T-helper 2 cell (primary cell): ENCODE measurements at regions not wholly inside any gene's neighbourhood (a gene's known extent, or its start where the extent isn't known, plus 50 kb on each side); places are given as distances from the start of the nearest gene placed in this dataset.

Experiments used
- DNase-seq, 5 experiments: peaks; one replicate each; pipeline versions ENCODE4 v3.0.0 to v3.0.0-alpha.2; 2012 to 2022

DNA sequence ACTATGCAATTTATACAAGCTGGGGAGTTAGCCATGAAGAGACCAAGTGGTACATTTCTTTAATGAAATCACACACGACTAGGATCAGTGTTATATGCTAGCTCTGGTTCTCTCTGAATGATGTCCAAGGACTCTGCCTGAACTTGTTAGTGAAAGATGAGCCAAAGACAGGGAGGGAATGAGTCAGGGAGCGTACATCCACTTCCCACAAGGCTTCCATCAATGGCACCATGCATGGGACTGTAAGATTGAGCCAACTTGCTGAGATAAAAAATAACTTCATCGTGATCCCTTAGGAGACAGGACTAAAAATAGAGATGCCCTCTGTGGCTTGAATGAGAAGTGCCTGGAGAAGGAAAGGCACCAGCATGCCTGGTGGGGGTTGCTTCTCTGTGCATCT, 629.7 kb downstream of the ACTR3B start:
- DNase-seq, result no peak

DNA sequence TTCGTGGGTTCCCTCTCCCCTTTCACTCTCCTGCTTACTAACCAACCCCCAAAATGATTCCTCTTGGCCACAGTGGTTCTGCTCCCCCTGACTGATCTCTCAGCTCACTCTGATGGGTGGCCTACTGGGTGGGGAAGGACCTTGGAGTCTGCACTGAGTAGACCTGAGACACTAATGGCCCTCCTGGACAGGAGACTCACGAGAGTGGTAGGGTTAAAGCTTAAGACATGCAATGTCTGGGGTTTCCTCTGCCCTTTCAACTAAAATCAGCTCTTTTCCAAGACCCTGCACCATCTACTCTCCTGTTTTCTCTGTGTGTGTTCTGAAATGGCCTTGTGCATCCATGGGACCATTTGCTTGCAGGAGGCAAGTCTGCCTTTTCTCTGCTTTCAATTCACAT, 631.4 kb downstream of the ACTR3B start:
- DNase-seq, result no peak

DNA sequence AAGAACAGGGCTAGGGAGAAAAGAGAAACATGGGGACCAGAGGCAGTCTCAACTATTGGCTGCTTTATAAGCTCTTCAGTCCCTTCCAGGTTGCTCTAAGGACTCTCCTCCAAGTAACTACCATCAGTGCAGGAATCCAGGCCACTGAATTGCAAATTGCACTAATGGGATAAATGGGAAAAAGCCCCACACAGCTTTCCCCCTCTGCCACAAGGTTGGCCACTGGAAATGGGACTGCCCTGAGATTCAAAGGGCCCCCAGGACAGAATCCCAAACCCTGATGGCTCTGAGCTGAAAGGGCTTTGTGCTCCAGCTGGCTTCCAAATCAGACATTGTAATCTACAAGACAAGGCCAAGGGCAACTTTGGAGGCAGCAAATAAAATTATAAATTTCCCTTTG, 633.2 kb downstream of the ACTR3B start:
- DNase-seq, result no peak

DNA sequence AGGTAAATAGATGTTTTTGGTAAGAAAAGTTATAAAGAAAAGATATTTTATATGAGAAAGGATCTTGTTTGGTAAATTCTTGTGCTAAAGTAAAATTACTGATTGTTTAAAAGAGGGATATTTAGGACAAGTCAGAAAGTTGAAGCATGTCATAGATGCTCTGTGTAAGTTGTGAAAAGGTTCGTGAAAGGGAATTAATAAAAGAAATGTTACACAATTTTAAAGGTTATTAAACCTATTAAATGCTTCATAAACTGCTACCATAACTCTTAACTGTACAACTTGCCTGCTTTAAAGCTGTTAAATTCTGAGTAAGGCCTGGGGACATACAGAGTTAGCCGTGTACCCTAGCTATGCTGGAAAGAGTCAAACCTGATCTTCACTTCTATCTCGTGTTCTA, 634.1 kb downstream of the ACTR3B start:
- no peak for DNase-seq

DNA sequence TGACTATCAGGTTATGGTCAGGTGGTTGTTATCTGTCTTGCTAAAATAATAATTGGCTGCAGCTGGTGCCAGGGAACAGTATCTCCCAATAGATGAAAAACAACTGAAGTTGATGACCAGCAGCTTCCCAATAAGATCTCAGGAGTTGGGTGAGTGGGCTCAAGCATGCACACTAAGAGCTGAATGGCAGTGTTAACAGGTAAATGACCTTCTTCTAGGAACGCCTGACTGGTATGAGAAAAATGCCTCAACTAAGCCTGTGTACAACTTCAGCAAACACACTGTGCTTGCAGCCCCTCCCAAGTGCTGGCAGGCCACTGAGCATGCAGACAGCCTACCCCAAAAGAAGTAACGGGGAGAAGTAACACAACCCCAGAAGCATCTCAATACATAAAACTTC, 636.9 kb downstream of the ACTR3B start:
- DNase-seq, result no peak

DNA sequence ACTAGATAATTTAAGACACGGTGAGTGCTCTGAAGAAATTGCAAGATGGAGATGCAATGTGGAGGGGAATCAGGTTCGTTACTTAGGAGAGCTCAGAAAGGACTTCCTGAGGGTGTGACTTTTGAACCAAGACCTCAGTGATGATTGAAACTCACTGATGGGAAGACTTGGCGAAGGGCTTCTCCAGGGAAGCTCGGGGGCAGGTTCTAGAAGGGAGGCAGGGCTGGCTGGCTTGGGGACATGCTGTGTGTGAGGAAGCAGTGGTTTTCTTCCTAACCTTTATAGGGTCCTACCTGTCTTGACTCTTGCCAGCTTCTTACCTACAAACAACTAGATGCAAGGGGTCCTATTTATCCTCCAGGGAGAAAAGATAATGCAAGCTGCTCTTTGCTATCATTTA, 637.9 kb downstream of the ACTR3B start:
- no peak for DNase-seq

DNA sequence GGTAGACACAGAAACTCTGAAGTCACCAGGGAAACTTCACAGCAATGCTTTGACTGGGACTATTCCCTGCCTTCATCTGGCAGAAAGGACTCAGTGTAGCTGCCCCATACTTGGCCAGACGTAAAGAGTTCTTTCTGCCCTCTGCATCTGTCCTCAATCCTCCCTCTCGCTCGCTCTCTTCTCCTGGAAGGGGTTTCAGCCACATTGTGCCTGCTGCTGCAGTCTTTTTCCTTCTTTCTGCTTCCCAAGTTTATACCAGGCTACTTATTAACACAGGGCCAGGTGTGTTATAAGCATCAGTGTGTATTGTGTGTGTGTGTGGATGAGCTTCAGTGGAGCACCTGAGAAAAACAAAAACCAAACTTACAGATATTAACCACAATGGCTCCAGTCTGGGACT, 638.4 kb downstream of the ACTR3B start:
- no peak for DNase-seq

DNA sequence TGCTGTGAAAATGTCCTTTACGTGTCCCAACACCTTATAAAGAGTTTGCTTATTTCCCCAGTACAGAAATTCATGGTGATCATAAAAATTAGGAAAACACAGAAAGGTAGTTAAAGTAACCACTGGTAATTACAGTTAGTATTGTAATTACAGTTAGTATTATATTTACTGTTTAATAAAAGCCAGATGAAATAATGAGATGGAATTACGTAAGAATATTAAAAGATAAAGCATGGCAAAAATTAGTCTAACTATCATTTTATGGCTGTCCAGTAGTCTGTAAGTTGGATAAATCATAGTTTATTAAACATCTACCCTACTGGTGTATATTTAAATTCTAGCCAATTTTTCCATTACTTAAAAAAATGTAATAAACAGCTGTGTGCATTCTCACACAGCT, 638.8 kb downstream of the ACTR3B start:
- DNase-seq, result no peak

DNA sequence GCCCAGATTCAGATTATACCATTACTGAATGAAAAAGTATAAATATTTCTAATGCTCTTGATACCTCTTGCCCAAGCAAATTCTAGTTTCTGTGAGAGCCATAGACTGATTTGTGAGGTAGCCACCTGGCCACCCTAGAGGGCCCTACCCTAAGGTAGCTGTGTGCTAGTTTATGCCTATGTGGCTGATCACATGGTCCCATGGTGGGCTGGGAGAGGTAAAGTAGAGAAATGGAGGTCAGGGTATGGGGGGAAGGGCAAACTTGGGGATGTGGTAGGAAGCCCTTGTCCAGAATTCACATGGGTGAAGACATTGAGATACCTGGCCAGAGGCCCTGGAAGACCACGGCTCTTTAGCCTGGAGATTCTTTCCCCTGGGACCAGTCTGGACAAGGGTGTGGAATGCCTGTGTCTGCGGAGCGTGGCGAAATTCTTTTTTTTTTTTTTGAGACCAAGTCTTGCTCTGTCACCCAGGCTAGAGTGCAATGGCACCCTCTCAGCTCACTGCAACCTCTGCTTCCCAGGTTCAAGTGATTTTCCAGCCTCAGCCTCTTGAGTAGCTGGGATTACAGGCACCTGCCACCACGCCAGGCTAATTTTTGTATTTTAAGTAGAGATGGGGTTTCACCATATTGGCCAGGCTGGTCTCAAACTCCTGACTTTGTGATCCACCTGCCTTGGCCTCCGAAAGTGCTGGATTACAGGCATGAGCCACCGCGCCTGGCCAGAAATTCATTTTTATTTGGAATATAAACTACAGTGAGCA, 639.4 kb downstream of the ACTR3B start:
- DNase-seq, result no peak

DNA sequence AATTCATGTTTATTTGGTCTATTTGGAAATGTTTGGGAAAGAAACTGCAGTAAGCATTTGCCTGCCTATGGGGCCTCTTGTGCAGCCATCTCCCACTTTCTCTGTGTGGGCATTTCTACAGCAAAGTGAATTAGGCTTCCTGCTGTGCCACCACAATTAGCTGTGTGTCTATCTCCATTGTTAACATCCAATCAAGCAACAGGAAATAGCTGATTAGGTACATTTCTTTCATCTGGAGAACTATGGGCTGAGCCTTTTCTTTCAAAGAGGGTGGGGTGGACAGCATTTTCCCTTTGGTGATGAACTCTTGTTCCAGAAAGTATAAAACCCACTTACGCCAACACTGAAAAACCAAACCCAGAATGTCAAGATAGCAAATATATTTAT, 640.0 kb downstream of the ACTR3B start:
- no peak for DNase-seq

DNA sequence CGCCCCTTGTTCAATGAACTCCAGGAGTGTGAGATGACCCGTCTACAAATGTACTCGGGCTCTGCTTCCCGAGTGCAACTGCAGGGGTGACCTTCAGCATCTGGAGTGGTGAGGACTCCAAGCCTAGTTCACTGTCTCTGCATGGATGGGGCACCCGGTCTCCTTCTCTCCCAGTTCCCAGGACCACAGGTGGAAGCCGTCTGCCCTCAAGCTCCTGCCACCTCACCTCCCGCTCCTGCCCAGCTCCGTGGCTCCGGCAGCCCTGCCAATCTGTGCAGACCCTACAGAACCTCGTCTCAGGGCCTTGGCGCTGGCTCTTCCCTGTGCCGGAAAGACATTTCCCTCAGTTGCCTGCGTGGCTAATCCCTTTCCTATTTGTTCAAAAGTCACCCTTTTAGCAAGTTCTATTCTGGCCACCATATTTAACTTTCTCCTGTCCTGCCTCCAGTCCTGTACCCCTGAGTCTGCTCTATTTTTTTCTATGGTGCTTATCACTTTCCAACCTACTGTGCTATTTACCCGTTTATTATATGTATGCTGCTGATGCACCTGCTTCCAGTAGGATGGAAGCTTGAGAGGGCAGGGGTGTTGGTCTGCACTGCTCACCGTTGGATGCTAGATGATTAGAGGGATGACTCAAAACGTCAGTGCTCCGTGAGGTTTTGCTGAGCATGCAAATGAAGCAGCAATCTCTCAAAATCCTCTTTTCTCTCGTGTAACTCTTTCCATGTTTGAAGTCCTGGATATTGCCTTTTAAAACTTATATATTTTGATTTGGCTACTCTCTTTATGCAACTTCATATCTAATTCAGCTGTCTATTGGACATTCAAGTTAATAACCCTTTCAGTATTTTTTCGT, 641.4 kb downstream of the ACTR3B start:
- no peak for DNase-seq

DNA sequence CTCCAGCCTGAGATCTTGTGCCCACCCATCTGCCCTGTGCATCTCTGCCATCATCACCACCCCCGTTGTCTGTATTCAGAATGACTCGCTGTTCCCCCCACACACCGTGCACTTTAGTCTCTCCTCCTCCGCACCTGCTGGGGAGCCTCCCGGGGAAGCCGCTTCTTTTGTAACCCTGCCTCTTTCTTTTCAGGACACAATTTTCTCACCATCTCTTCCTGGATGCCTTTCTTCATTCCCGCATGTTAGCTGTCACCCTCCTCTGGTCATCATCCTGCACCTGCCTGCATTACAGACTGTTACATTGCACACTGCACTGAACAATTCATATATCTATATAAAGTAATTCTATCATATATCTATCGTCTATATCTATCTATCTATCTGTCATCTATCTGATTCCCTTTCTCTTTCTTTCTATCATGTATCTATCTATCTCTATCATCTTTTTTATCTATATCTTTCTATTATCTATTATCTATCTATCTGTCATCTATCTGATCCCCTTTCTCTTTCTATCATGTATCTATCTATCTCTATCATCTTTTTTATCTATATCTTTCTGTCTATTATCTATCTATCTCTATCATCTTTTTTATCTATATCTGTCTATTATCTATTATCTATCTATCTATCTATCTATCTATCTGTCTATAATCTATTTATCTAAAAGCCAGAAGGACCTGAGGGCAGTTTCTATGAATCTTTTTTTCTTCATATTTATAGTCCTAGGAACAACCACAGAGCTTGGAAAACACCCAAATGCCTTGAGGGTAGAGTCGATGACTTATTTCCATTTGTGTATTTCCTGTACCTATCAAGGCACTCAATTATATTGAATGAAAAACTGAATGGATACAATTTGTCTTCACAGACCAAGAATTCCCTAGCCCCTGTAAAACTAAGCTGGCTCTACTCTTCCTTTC, 642.5 kb downstream of the ACTR3B start:
- no peak for DNase-seq

DNA sequence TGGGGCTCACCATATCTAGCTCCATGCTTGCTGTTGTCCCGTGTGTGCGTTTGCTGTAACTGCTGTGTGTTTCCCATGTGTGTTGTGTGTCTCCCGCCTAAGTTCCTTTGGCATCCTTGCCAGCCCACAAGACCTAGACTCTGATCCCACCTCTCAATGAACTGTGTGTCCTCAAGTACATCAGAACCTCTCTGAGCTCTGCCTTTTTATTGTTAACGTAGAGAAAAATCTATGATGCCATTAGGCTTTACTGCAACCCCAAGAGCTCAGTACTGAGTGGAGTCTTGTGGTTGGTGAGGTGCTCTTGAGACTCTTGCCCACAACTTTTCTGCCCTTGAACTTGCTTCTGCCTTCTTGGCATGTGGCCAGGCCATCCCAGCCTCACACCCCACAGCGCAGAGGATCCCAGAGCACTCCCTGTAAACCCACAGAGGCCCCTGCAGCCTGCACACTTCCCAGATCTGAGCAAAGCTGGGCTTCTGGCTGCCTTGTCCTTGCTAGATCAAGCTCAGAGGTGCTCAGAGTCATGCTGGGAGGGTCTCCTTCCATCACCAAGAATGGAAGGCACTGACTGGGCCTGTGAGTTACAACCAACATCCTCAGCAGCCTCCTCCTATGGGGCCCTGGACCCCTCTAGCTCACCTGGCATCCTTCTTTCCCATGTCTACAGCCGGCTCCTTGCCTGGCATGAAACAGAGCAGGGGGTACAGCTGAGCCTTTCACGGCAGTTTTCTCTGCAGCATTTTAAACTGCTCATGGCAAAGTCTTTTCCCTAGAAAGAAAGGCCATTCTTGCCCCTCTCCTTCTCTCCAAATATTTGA, 643.4 kb downstream of the ACTR3B start:
- no peak for DNase-seq

DNA sequence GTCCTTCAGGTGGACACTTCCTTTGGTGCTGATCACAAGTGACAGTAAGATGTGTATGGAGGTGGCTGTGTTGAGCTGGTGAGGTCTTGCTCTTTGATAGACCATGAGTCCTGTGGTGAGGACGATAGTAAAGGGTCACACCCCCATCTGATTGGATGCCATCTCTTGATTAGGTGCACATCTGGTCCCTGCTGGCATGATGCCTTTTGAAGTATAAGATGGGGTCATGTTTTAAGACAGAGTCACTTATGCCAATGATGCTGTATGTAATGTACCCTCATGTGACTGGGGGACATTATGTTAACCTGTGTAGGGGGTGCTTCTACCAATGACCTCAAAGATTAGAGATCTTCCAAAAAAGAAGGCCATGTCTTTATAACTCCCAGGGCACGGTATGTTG, 644.6 kb downstream of the ACTR3B start:
- DNase-seq, result no peak

DNA sequence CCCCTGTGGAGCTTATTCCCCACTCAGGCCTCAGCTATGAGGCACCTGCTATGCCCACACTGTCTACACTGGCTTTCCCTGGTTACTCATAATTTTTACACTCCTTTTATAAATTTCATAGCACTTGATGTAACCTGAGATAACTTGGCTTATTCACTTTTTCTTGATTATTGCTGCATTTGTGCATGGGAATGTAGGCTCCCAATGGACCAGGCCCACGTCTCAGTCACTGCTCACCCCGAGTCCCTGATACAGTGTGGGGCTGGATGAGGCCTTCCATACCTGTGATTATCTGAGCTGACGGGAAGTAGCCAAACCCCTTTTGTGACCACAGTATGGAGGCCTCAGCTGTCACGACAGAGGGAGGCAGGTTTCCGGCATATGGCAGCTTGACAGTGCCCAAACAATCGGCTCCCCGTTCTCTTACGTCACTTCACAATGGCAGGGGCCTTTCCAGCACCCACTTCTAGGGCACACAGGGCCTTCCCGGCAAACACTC, 645.3 kb downstream of the ACTR3B start:
- no peak for DNase-seq

DNA sequence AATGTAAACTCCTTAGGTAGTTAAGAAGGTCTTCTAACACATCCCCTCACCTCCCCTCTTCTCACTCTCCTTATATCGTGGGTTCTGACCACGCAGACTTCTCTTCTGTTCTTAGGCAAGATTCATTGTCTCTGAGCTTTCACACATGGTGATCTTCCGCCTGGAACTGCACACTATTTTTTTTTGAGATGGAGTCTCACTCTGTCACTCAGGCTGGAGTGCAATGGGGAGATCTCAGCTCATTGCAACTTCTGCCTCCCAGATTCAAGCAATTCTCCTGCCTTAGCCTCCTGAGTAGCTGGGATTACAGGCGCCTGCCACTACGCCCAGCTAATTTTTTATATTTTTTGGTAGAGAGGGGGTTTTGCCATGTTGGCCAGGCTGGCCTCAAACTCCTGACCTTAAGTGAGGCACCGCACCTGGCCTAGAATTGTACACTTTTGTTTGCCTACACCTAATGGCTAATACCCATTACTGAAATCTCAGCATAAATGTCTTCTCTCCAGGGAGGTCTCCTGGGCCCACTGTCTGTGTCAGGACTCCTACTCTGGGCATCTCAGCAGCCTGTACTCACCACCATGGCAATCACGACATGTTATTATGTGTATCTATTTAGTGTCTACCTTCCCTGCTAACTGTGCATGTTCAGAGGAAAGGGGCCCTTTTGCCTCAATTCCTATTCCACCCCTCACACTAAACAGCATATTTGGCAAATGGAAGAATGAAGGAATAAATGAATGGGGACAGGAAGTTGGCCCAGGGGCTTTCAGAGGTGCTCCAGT, 646.3 kb upstream of the DPP6 start:
- DNase-seq, result no peak

DNA sequence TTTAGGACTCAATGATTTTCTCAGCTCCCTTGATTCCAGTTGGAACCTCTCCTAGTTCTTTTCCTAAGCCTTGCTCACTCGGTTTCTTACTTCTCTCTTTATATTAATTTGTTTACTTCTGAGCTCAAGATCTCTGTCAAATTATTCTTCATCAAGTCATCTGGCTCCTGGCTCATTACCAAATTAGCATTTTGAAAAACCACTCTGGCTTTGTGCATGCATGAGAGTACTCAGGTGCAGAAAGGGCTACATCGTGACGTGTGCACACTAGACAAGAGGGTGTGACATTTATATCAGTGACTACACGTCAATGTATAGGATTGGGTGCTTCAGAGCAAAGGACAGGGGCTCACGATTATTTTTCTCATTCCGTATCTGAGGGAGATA, 645.7 kb upstream of the DPP6 start:
- DNase-seq, result no peak

DNA sequence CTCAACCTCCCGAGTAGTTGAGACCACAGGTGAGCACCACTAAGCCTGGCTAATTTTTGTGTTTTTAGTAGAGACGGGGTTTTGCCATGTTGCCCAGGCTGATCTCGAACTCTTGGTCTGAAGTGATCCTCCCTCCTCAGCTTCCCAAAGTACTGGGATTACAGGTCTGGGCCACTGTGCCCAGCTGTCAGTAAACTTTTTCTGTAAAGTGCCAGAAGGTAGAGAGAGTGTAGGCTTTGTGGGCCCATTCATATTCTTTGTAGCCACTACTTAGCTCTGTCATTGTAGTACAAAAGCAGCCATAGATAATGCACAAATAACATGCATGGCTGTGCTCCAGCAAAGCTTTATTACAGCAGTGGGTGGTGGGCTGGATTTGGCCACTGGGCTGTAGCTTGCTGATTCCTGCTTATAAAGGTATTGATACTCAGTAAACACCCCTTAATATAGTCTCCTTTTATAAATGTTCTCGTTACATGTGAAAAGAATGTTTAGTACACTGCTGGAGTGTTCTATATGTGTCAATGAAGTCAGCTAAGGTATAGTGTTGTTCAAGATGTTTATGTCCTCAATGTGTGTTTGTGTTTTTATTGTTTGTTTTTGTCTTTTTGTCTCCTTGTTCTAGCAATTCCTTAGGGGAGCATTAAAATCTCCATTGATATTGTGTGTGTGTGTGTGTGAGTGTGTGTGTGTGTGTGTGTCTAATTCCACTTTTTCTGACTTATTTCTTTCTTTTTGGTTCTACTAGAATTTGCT, 644.7 kb upstream of the DPP6 start:
- no peak for DNase-seq

DNA sequence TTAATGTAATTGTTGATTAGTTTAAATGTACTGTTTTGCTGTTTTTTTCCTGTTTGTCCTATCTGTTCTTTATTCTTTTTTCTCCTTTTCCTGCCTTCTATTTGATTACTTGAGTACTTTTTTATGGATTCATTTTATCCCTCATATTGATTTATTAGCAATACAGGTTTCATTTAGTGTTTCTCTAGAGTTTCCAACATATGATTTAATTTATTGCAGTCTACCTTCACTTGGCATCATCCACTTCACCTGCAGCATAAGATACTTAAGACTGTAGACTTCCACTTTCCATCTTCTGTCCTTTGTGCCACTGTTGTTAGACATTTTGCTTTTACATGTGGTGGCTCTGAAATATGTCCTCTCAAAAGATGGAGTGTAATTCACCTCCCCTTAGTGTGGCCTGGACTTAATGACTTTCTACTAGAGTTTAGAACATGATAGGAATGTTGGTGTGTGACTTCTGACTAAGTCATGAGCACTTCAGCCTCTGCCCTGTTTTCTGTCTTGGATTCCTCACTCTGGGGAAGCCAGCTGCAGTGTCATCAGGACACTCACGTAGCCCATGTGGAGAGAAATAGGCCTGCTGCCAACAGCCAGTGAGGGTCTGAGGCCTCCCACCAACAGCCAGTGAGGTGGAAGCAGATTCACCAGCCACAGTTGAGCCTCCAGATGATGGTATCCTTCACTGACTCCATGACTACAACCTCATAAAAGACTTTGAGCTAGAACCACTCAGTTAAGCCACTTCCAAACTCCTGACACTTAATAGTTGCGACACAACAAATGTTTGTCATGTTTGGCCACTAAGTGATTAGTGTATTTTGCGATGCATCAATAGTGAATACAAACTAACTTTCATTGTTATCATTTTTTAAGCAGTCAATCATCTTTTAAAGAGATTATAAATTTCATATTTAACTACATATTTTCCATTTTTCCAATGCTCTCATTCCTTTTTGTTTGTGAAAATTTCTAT, 643.5 kb upstream of the DPP6 start:
- no peak for DNase-seq
